PC-3 (cell line): ENCODE measurements at regions not wholly inside any gene's neighbourhood (a gene's known extent, or its start where the extent isn't known, plus 50 kb on each side); places are given as distances from the start of the nearest gene placed in this dataset.

Source experiments
- ATAC-seq: fragments of 200-7000 bp; cut with Tn5 transposase; 2 replicates; pipeline ENCODE4 v1.9.1; 2020; ENCODE audit warnings: mild to moderate bottlenecking, moderate library complexity
- BruUV-seq: library from RNA; stranded (reverse); fragments of 400-500 nt; replicated peaks from 2 replicates; lab custom pipeline; 2021; lab: Mats Ljungman, UMichigan
- CTCF ChIA-PET: fragments of 300-600 bp; sonication (Branson Sonifier 250); formaldehyde crosslinking; loops from one replicate; lab custom pipeline; 2022; ENCODE audit warnings: antibody characterized with exemption; lab: Charles Lee
- POLR2A ChIA-PET: fragments of 300-600 bp; sonication (Branson Sonifier 250); formaldehyde crosslinking; loops from one replicate; lab custom pipeline; 2022; ENCODE audit warnings: antibody characterized with exemption; ENCODE audit not compliant: unreplicated experiment; lab: Charles Lee
- DNase-seq: peaks from one replicate; pipeline ENCODE4 v3.0.0-alpha.2; 2015
- H2AFZ ChIP-seq: fragments of 300-600 bp; sonication (generic); 2 replicates; pipeline ENCODE4 v1.6.0; 2016; ENCODE audit warnings: antibody characterized with exemption, low read length
- H3F3A ChIP-seq: fragments of 300-600 bp; sonication (generic); one replicate; pipeline ENCODE4 v1.6.0; 2017; ENCODE audit warnings: antibody characterized with exemption, low read length, control low read depth, mild to moderate bottlenecking; ENCODE audit not compliant: unreplicated experiment
- H3K27ac ChIP-seq: fragments of 300-600 bp; sonication (generic); 2 replicates; pipeline ENCODE4 v1.5.1; 2016; ENCODE audit warnings: mild to moderate bottlenecking, low read length
- H3K27me3 ChIP-seq: fragments of 300-600 bp; sonication (generic); 2 replicates; pipeline ENCODE4 v1.6.1; 2016; ENCODE audit warnings: low read length, mixed read lengths
- H3K36me3 ChIP-seq: fragments of 300-600 bp; sonication (generic); 2 replicates; pipeline ENCODE4 v1.6.1; 2016; ENCODE audit warnings: low read depth, mixed run types, low read length, mixed read lengths
- H3K4me1 ChIP-seq: fragments of 300-600 bp; sonication (generic); 2 replicates; pipeline ENCODE4 v1.5.1; 2016; ENCODE audit warnings: low read length; ENCODE audit not compliant: insufficient read depth
- H3K4me2 ChIP-seq: fragments of 300-600 bp; sonication (generic); 2 replicates; pipeline ENCODE4 v1.6.0; 2016; ENCODE audit warnings: low read length
- H3K4me3 ChIP-seq: fragments of 300-600 bp; sonication (generic); 2 replicates; pipeline ENCODE4 v1.5.1; 2016; ENCODE audit warnings: mild to moderate bottlenecking, low read length, mixed read lengths
- H3K79me2 ChIP-seq: fragments of 300-600 bp; sonication (generic); 2 replicates; pipeline ENCODE4 v1.6.1; 2017; ENCODE audit warnings: low read length, mixed read lengths
- H3K9ac ChIP-seq: fragments of 300-600 bp; sonication (generic); 2 replicates; pipeline ENCODE4 v1.6.0; 2016; ENCODE audit warnings: mild to moderate bottlenecking, low read length
- H3K9me2 ChIP-seq: fragments of 300-600 bp; sonication (generic); replicated peaks from 2 replicates; pipeline ENCODE4 v1.6.1; 2016; ENCODE audit warnings: mixed run types, low read length, mixed read lengths
- H3K9me3 ChIP-seq: fragments of 300-600 bp; sonication (generic); 2 replicates; pipeline ENCODE4 v1.6.1; 2016; ENCODE audit warnings: low read length, mixed read lengths
- H4K20me1 ChIP-seq: fragments of 300-600 bp; sonication (generic); 2 replicates; pipeline ENCODE4 v1.6.1; 2016; ENCODE audit warnings: low read length, mixed read lengths
- CTCF ChIP-seq: fragments of 300-600 bp; sonication (generic); conservative IDR thresholded peaks from 2 replicates; pipeline ENCODE4 v1.5.1; 2017; ENCODE audit warnings: antibody characterized with exemption, low read depth, mild to moderate bottlenecking, low read length
- EZH2 ChIP-seq: fragments of 300-600 bp; sonication (generic); IDR thresholded peaks from one replicate; pipeline ENCODE4 v1.6.1; 2017; ENCODE audit warnings: antibody characterized with exemption, mild to moderate bottlenecking, low read length; ENCODE audit not compliant: unreplicated experiment
- EZH2phosphoT487 ChIP-seq: fragments of 300-600 bp; sonication (generic); IDR thresholded peaks from 2 replicates; pipeline ENCODE4 v1.6.1; 2018; ENCODE audit warnings: mild to moderate bottlenecking, antibody characterized with exemption, low read length, borderline replicate concordance
- intact Hi-C: fragments of 100-400 bp; cut with micrococcal nuclease; formaldehyde crosslinking; loops from 2 replicates; pipeline ENCODE4 v1.9.0; 2023

GRCh38 chr21:41606706-41607105 lies 98.7 kb upstream of the TMPRSS2 start:
- ChIA-PET POLR2A (no interaction called here), CTCF (no interaction called here)
- intact Hi-C loops, result no loop called here
- no peaks in the 10 kb centered on the region for H3F3A ChIP-seq
- no peak for TF ChIP-seq EZH2
- TF ChIP-seq CTCF, result no peak
- no peak for TF ChIP-seq EZH2phosphoT487
- no peaks in the 10 kb centered on the region for H3K36me3 ChIP-seq
- no peaks in the 10 kb centered on the region for H3K79me2 ChIP-seq
- no peak overlapping the region for H3K4me2 ChIP-seq
- DNase-seq (no peak), ATAC-seq (no peak)
- no peaks in the 10 kb centered on the region for H3K27me3 ChIP-seq
- no peaks in the 10 kb centered on the region for H3K9me3 ChIP-seq
- no peak overlapping the region for H3K9ac ChIP-seq
- no peak overlapping the region for H2AFZ ChIP-seq
- H3K9me2 ChIP-seq, result no peaks in the 10 kb centered on the region
- H3K4me3 ChIP-seq, result no peak overlapping the region
- peaks cover 11% of the 10 kb centered on the region for H3K4me1 ChIP-seq
- BruUV-seq, result no TSS peak
- H3K27ac ChIP-seq, result no peak overlapping the region
- no peaks in the 10 kb centered on the region for H4K20me1 ChIP-seq

- ChIA-PET POLR2A (no interaction called here), CTCF (interaction anchor here (0.5 to 0.6 kb wide), 2 partner anchors 98 to 161 kb away, joined by 3 read pairs; partner anchors contain the start of genes RIPK4 and TMPRSS2)
- Histone ChIP-seq H3K4me3 (no peak overlapping the region), H3K27ac (no peak overlapping the region), H4K20me1 (no peaks in the 10 kb centered on the region), H3K9me2 (no peaks in the 10 kb centered on the region), H3K79me2 (no peaks in the 10 kb centered on the region), H2AFZ (no peak overlapping the region), H3K9me3 (no peaks in the 10 kb centered on the region), H3K4me1 (peaks cover 11% of the 10 kb centered on the region; the same call in 1 of the 2 replicates), H3K4me2 (no peak overlapping the region), H3K9ac (no peak overlapping the region), H3K36me3 (no peaks in the 10 kb centered on the region), H3K27me3 (no peaks in the 10 kb centered on the region), H3F3A (no peaks in the 10 kb centered on the region)
- no TSS peak for BruUV-seq
- ATAC-seq, result no peak
- TF ChIP-seq EZH2 (no peak), CTCF (no peak), EZH2phosphoT487 (no peak)
- intact Hi-C loops, result no loop called here
- DNase-seq, result no peak
These were observed 98.0 kb upstream of the TMPRSS2 start for GRCh38 chr21:41605934-41606285.

DNA sequence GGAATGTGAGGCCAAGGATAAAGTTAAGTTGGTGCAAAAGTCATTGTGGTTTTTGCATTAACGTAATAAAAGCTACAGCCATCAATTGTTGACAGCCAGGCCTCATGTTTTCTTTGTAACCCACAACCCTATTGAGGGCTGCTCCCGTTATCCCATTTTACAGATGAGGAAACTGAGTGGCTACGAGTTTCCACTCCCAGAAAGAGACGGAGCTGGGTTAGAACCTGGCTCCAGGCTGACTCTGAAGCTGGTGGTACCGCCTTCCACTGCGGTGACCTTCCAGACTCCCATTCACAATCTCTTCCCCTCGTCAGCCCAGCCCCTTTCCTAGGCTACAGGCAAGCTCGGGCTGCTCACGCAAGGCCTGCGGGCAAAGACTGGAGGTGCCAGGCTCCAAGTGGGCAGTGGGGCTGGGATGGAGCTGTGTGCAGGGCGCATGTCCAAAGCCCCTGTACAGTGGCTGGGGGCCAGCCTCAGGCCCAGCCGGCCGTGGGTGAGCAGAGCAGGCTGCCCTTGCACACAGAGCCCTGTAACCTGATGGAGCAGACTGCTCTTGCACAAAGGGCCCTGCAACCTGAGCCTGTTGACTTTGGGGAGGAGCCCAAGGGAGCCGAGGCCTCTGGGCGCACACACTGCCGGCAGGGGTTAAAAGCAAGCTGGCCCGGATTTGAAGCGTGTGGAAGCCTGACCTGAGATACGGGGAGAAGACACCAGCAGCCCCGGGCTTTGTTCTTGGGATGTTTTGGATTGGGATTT lies 97.4 kb upstream of the TMPRSS2 start:
- Histone ChIP-seq H3K9me3 (no peaks in the 10 kb centered on the region), H4K20me1 (no peaks in the 10 kb centered on the region), H3K9me2 (no peaks in the 10 kb centered on the region), H3K79me2 (no peaks in the 10 kb centered on the region), H3F3A (no peaks in the 10 kb centered on the region), H3K27me3 (no peaks in the 10 kb centered on the region), H3K4me3 (no peak overlapping the region), H3K4me1 (peaks cover 11% of the 10 kb centered on the region; the same call in 1 of the 2 replicates), H2AFZ (no peak overlapping the region), H3K9ac (no peak overlapping the region), H3K27ac (no peak overlapping the region), H3K36me3 (no peaks in the 10 kb centered on the region), H3K4me2 (no peak overlapping the region)
- peak; percentile 55 for DNase-seq
- TF ChIP-seq EZH2phosphoT487 (no peak), EZH2 (no peak), CTCF (no peak)
- intact Hi-C loops, result no loop called here
- CTCF ChIA-PET, result interaction anchor here (0.5 to 0.6 kb wide), 2 partner anchors 97 to 162 kb away, joined by 3 read pairs; partner anchors contain the start of genes RIPK4 and TMPRSS2
- POLR2A ChIA-PET, result interaction anchor here (0.6 kb wide), 1 partner anchor 437 kb away, joined by 3 read pairs; no protein-coding TSS in a partner anchor
- ATAC-seq, result peak; percentile 30; the same call in 1 of the 2 replicates
- BruUV-seq, result no TSS peak
